ENCODE measurements at regions not wholly inside any gene's neighbourhood (a gene's known extent, or its start where the extent isn't known, plus 50 kb on each side); places are given as distances from the start of the nearest gene placed in this dataset.
A peak's percentile ranks its signal among the peaks of the same experiment; 100 is the strongest.

GRCh38 chr6:48212501-48212900 lies 101.5 kb upstream of the PTCHD4 start:
- ChIA-PET POLR2A (no interaction called here), CTCF (ENCODE audit: low intra/inter-chr PET ratio, low total read pairs) (no interaction called here)
- H3K4me2 ChIP-seq (ENCODE audit: low read depth, low read length) = peak overlapping the region; percentile 74
- ATAC-seq (no peak), FAIRE-seq (no peak), DNase-seq (ENCODE audit: low spot score) (no peak)
- H3K9ac ChIP-seq (ENCODE audit: insufficient read depth, low read depth, low read length) = no peak overlapping the region
- peaks cover 21% of the 10 kb centered on the region for H3K4me1 ChIP-seq (ENCODE audit: insufficient read depth, low read length)
- peak overlapping the region; percentile 75 for H2AFZ ChIP-seq (ENCODE audit: low read length)
- H3K79me2 ChIP-seq (ENCODE audit: insufficient read depth, low read length) = no peaks in the 10 kb centered on the region
- H3K36me3 ChIP-seq (replicated peaks in 1 of 2; ENCODE audit: control insufficient read depth in 1 of 2, insufficient read depth in 2 of 2, low read length in 2 of 2) = no peaks in the 10 kb centered on the region
- peak overlapping the region in 2 of 3 experiments; percentile 61 to 62; a peak in 2 of 6 replicates for H3K4me3 ChIP-seq (replicated peaks in 1 of 3; ENCODE audit: insufficient read depth in 1 of 3, low read depth in 2 of 3, low read length in 3 of 3)
- no peaks in the 10 kb centered on the region for H3K9me3 ChIP-seq (ENCODE audit: low read length)
- no peak overlapping the region for H3K27ac ChIP-seq (ENCODE audit: extremely low read length, insufficient read depth, low read length)
- no peaks in the 10 kb centered on the region for H3K27me3 ChIP-seq (ENCODE audit: control insufficient read depth in 1 of 2, insufficient read depth in 2 of 2, low read length in 2 of 2)
- WGBS (ENCODE audit: low lambda C conversion rate) = 44% methylated on average over 3 of the region's 3 CpGs
- H4K20me1 ChIP-seq (ENCODE audit: insufficient read depth, low read length) = no peaks in the 10 kb centered on the region
- BruUV-seq (replicated peaks) = no TSS peak
- in situ Hi-C loops (cut with HindIII; ENCODE audit: extremely low pct_ligation_motif_present, low pct_unique_long_range_greater_than_20kb) (no loop called here), intact Hi-C loops (cut with micrococcal nuclease; ENCODE audit: unreplicated experiment) (loop anchor here (2.0 kb wide), 2 partner anchors 34 to 102 kb away; partner anchors contain the start of gene PTCHD4)
- TF ChIP-seq ZFP41 (CRISPR knock-in tag; IDR thresholded peaks at IDR 0.05; ENCODE audit: borderline replicate concordance) (no peak), SIX1 (CRISPR knock-in tag; IDR thresholded peaks at IDR 0.05; ENCODE audit: borderline replicate concordance) (no peak), FIP1L1 (IDR thresholded peaks at IDR 0.05; ENCODE audit: borderline replicate concordance, insufficient read depth, low read depth, low read length) (no peak), FOXP4 (CRISPR knock-in tag; IDR thresholded peaks at IDR 0.05) (no peak), CERS6 (CRISPR knock-in tag; IDR thresholded peaks at IDR 0.05) (no peak), TAF1 (CRISPR knock-in tag; IDR thresholded peaks at IDR 0.05) (no peak), ZNF180 (CRISPR knock-in tag; IDR thresholded peaks at IDR 0.05; ENCODE audit: borderline replicate concordance, low read depth) (no peak), REST (IDR thresholded peaks at IDR 0.05; ENCODE audit: borderline replicate concordance in 1 of 2, low read depth in 1 of 2, low read length in 2 of 2) (no peak), ZNF17 (CRISPR knock-in tag; IDR thresholded peaks at IDR 0.05) (no peak), ZNF142 (CRISPR knock-in tag; IDR thresholded peaks at IDR 0.05) (no peak)
